Astrocyte (in vitro differentiated cells and primary cell): ENCODE measurements at regions not wholly inside any gene's neighbourhood (a gene's known extent, or its start where the extent isn't known, plus 50 kb on each side); places are given as distances from the start of the nearest gene placed in this dataset.

ENCODE experiments used
- DNase-seq: peaks from one replicate; pipeline ENCODE4 v3.0.0-alpha.2; 2010; ENCODE audit warnings: low read depth
- FAIRE-seq: peaks from 2 replicates; lab custom pipeline; 2011; peaks lifted over from hg19 to GRCh38; lab: Jason Lieb, UNC
- H2AFZ ChIP-seq: 2 replicates; pipeline ENCODE4 v1.6.0; 2012; ENCODE audit warnings: low read depth, low read length, inconsistent platforms
- H3K27ac ChIP-seq: 2 replicates; pipeline ENCODE4 v1.5.1; 2011; ENCODE audit warnings: low read depth, low read length, inconsistent platforms
- H3K27me3 ChIP-seq: 2 replicates; pipeline ENCODE4 v1.6.0; 2011; ENCODE audit warnings: low read length, inconsistent platforms; ENCODE audit not compliant: insufficient read depth
- H3K36me3 ChIP-seq: 2 replicates; pipeline ENCODE4 v1.5.1; 2011; ENCODE audit warnings: low read length, inconsistent platforms; ENCODE audit not compliant: insufficient read depth
- H3K4me1 ChIP-seq: 2 replicates; pipeline ENCODE4 v1.5.1; 2011; ENCODE audit warnings: low read length, inconsistent platforms; ENCODE audit not compliant: insufficient read depth
- H3K4me2 ChIP-seq: 2 replicates; pipeline ENCODE4 v1.6.0; 2012; ENCODE audit warnings: low read length, inconsistent platforms
- H3K4me3 ChIP-seq: 2 replicates; pipeline ENCODE4 v1.5.1; 2011; ENCODE audit warnings: low read depth, mild to moderate bottlenecking, low read length, inconsistent platforms; ENCODE audit not compliant: insufficient read depth
- H3K79me2 ChIP-seq: 2 replicates; pipeline ENCODE4 v1.6.0; 2012; ENCODE audit warnings: mild to moderate bottlenecking, low read length, inconsistent platforms; ENCODE audit not compliant: insufficient read depth
- H3K9ac ChIP-seq: 2 replicates; pipeline ENCODE4 v1.6.0; 2012; ENCODE audit warnings: mild to moderate bottlenecking, low read length, inconsistent platforms
- H3K9me3 ChIP-seq: 2 replicates; pipeline ENCODE4 v1.5.1; 2012; ENCODE audit warnings: low read depth, mild to moderate bottlenecking, low read length, inconsistent platforms; ENCODE audit not compliant: insufficient read depth
- H4K20me1 ChIP-seq: 2 replicates; pipeline ENCODE4 v1.6.0; 2012; ENCODE audit warnings: low read length, inconsistent platforms; ENCODE audit not compliant: insufficient read depth
- H3K27ac Mint-ChIP-seq: one replicate; pipeline ENCODE4 v1.8.0; 2021; ENCODE audit warnings: mild to moderate bottlenecking, mixed read lengths; ENCODE audit not compliant: unreplicated experiment
- H3K27me3 Mint-ChIP-seq: one replicate; pipeline ENCODE4 v1.8.0; 2021; ENCODE audit warnings: low read depth, mixed read lengths; ENCODE audit not compliant: unreplicated experiment
- H3K36me3 Mint-ChIP-seq: one replicate; pipeline ENCODE4 v1.8.0; 2021; ENCODE audit warnings: low read depth, mixed read lengths; ENCODE audit not compliant: unreplicated experiment
- H3K4me1 Mint-ChIP-seq: one replicate; pipeline ENCODE4 v1.8.0; 2021; ENCODE audit warnings: low read depth, mixed read lengths; ENCODE audit not compliant: unreplicated experiment
- H3K4me3 Mint-ChIP-seq: one replicate; pipeline ENCODE4 v1.8.0; 2021; ENCODE audit warnings: mild to moderate bottlenecking, moderate library complexity, mixed read lengths; ENCODE audit not compliant: unreplicated experiment
- H3K9me3 Mint-ChIP-seq: one replicate; pipeline ENCODE4 v1.8.0; 2021; ENCODE audit warnings: mild to moderate bottlenecking, mixed read lengths; ENCODE audit not compliant: unreplicated experiment
- EZH2 ChIP-seq: IDR thresholded peaks from 2 replicates; pipeline ENCODE4 v1.6.1; 2012; ENCODE audit warnings: mild to moderate bottlenecking, low read length, inconsistent platforms; ENCODE audit not compliant: insufficient read depth
- TF ChIP-seq, protein P1 (sequence below): IDR thresholded peaks from 2 replicates; pipeline ENCODE4 v1.5.1; 2011; ENCODE audit warnings: low read depth, mild to moderate bottlenecking, inconsistent platforms, low read length, moderate library complexity; ENCODE audit not compliant: insufficient read depth

DNA sequence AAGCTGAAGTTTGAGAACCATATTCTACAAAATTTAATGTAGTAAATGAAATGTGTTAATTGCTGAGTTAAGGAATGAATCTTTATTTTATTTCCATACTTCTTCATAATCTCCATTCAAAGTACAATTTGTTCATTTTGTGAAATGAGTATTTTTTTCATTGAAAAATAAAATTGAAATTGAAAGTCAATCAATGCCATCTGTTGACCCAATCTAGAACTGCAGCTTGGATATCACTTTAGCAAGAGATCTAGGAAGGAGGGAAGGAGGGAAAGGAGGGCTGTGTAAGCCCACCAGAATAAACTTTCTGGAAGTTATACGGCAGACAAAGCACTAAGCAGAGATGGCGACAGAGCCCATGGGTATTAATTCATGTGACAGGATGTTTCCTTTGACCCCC lies 128.4 kb downstream of the ZMAT1 start:
- Mint-ChIP-seq H3K36me3 (no peaks in the 10 kb centered on the region), H3K4me1 (no peaks in the 10 kb centered on the region), H3K9me3 (no peaks in the 10 kb centered on the region), H3K4me3 (no peak overlapping the region), H3K27ac (no peak overlapping the region), H3K27me3 (no peaks in the 10 kb centered on the region)
- Histone ChIP-seq H3K36me3 (no peaks in the 10 kb centered on the region), H2AFZ (no peak overlapping the region), H3K9ac (no peak overlapping the region), H3K4me1 (no peaks in the 10 kb centered on the region), H3K79me2 (no peaks in the 10 kb centered on the region), H3K4me2 (no peak overlapping the region), H3K27me3 (no peaks in the 10 kb centered on the region), H4K20me1 (no peaks in the 10 kb centered on the region), H3K27ac (no peak overlapping the region), H3K9me3 (no peaks in the 10 kb centered on the region), H3K4me3 (no peak overlapping the region)
- DNase-seq (peak; percentile 1), FAIRE-seq (peak; percentile 55)
- no peak for TF ChIP-seq EZH2
- TF ChIP-seq, protein P1, sequence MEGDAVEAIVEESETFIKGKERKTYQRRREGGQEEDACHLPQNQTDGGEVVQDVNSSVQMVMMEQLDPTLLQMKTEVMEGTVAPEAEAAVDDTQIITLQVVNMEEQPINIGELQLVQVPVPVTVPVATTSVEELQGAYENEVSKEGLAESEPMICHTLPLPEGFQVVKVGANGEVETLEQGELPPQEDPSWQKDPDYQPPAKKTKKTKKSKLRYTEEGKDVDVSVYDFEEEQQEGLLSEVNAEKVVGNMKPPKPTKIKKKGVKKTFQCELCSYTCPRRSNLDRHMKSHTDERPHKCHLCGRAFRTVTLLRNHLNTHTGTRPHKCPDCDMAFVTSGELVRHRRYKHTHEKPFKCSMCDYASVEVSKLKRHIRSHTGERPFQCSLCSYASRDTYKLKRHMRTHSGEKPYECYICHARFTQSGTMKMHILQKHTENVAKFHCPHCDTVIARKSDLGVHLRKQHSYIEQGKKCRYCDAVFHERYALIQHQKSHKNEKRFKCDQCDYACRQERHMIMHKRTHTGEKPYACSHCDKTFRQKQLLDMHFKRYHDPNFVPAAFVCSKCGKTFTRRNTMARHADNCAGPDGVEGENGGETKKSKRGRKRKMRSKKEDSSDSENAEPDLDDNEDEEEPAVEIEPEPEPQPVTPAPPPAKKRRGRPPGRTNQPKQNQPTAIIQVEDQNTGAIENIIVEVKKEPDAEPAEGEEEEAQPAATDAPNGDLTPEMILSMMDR: peak; percentile 29

DNA sequence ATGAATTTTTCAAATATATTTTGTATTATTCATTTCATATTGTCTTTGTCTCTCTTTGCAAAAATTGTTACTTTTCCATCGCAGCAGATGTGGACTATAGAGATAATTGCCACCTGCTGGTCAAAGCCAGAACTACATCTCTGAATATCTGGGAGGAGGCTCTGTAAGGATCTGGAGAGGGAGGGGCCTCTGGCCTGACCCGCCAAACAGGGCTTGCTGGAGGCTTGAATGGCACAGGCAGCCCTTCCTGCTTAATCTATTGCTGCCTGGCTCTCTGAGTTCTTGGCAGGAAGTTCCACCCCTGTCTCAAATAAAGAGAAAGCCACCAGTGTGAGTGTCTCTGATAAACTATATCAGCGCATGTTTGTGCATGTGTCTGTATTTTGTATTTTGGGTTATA lies 132.4 kb downstream of the ZMAT1 start:
- Histone ChIP-seq H3K4me2 (peak overlapping the region; percentile 68), H3K27me3 (no peaks in the 10 kb centered on the region), H3K79me2 (no peaks in the 10 kb centered on the region), H3K4me3 (no peak overlapping the region), H3K36me3 (no peaks in the 10 kb centered on the region), H3K4me1 (no peaks in the 10 kb centered on the region), H4K20me1 (no peaks in the 10 kb centered on the region), H3K27ac (no peak overlapping the region), H3K9ac (no peak overlapping the region), H2AFZ (peak overlapping the region; percentile 63), H3K9me3 (no peaks in the 10 kb centered on the region)
- Mint-ChIP-seq H3K9me3 (no peaks in the 10 kb centered on the region), H3K27me3 (no peaks in the 10 kb centered on the region), H3K4me3 (no peak overlapping the region), H3K36me3 (no peaks in the 10 kb centered on the region), H3K4me1 (no peaks in the 10 kb centered on the region), H3K27ac (no peak overlapping the region)
- DNase-seq (peak; percentile 62), FAIRE-seq (peak; percentile 100)
- TF ChIP-seq, protein P1: peak; percentile 52
- no peak for TF ChIP-seq EZH2

DNA sequence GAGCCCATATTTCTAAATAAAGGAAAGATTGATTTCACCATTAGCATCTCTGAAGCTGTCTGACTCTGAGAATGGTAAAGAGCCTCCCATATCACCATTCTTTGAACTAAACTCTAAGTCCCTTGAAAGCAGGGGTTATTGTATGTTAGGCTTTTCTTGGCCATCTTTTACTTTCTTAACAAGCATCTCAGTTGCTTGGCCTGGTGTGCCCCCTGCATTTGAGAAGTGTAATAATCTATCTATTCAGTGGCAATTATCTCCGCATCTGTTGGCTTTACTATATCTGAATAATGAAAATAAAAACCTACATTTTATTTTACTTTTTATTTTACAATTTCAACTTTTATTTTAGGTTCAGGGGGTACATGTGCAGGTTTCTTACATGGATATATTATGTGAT lies 128.3 kb upstream of the ARMCX2 start:
- no peaks in the 10 kb centered on the region for H4K20me1 ChIP-seq
- Mint-ChIP-seq H3K36me3 (no peaks in the 10 kb centered on the region), H3K9me3 (no peaks in the 10 kb centered on the region), H3K27me3 (no peaks in the 10 kb centered on the region), H3K27ac (no peak overlapping the region), H3K4me3 (no peak overlapping the region), H3K4me1 (peaks cover 2% of the 10 kb centered on the region)
- H3K36me3 ChIP-seq: no peaks in the 10 kb centered on the region
- no peaks in the 10 kb centered on the region for H3K79me2 ChIP-seq
- H3K4me3 ChIP-seq: no peak overlapping the region
- no peak overlapping the region for H3K4me2 ChIP-seq
- DNase-seq (no peak), FAIRE-seq (peak; percentile 82)
- no peak overlapping the region for H3K9ac ChIP-seq
- H3K9me3 ChIP-seq: no peaks in the 10 kb centered on the region
- TF ChIP-seq EZH2: no peak
- TF ChIP-seq, protein P1: no peak
- no peaks in the 10 kb centered on the region for H3K27me3 ChIP-seq
- H3K27ac ChIP-seq: no peak overlapping the region
- no peak overlapping the region for H2AFZ ChIP-seq
- no peaks in the 10 kb centered on the region for H3K4me1 ChIP-seq
